ENCODE measurements at regions not wholly inside any gene's neighbourhood (a gene's known extent, or its start where the extent isn't known, plus 50 kb on each side); places are given as distances from the start of the nearest gene placed in this dataset.

GRCh38 chr6:115577270-115577669, 483.4 kb downstream of the FRK start:
- TF ChIP-seq POLR2A (IDR thresholded peaks at IDR 0.05; ENCODE audit: borderline replicate concordance, extremely low read depth, insufficient read depth, insufficient read length) (no peak), CEBPB (IDR thresholded peaks at IDR 0.05; ENCODE audit: low read depth) (no peak), YY1 (IDR thresholded peaks at IDR 0.05; ENCODE audit: extremely low read depth, insufficient replicate concordance, low read depth, low read length) (no peak)
- TF ChIP-seq, protein P1, sequence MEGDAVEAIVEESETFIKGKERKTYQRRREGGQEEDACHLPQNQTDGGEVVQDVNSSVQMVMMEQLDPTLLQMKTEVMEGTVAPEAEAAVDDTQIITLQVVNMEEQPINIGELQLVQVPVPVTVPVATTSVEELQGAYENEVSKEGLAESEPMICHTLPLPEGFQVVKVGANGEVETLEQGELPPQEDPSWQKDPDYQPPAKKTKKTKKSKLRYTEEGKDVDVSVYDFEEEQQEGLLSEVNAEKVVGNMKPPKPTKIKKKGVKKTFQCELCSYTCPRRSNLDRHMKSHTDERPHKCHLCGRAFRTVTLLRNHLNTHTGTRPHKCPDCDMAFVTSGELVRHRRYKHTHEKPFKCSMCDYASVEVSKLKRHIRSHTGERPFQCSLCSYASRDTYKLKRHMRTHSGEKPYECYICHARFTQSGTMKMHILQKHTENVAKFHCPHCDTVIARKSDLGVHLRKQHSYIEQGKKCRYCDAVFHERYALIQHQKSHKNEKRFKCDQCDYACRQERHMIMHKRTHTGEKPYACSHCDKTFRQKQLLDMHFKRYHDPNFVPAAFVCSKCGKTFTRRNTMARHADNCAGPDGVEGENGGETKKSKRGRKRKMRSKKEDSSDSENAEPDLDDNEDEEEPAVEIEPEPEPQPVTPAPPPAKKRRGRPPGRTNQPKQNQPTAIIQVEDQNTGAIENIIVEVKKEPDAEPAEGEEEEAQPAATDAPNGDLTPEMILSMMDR (IDR thresholded peaks at IDR 0.05 in 2 of 3, conservative IDR thresholded peaks at IDR 0.05 in 1 of 3; ENCODE audit: borderline replicate concordance in 1 of 3, insufficient read depth in 1 of 3, low read depth in 2 of 3, low read length in 2 of 3) = no peak
